Thyroid gland (tissue), 4 donors: ENCODE measurements at regions not wholly inside any gene's neighbourhood (a gene's known extent, or its start where the extent isn't known, plus 50 kb on each side); places are given as distances from the start of the nearest gene placed in this dataset.

Experiments
- POLR2A ChIP-seq, 2 donors: fragments of 450-650 bp; IDR thresholded peaks; one replicate each; pipeline ENCODE4 v1.6.1; 2017; ENCODE audit warnings: antibody characterized with exemption in 2 of 2, mild to moderate bottlenecking in 2 of 2, moderate library complexity in 1 of 2
- TF ChIP-seq, protein P1 (sequence below), 6 experiments: fragments of 200-600 bp in 3 of 6; fragments of 450-650 bp in 3 of 6; sonication (generic) in 3 of 6; IDR thresholded peaks; one replicate each; pipeline ENCODE4 v1.5.1; 2016 to 2019; ENCODE audit warnings: antibody characterized with exemption in 6 of 6, mild to moderate bottlenecking in 2 of 6, inconsistent platforms in 1 of 6, moderate library complexity in 1 of 6

DNA sequence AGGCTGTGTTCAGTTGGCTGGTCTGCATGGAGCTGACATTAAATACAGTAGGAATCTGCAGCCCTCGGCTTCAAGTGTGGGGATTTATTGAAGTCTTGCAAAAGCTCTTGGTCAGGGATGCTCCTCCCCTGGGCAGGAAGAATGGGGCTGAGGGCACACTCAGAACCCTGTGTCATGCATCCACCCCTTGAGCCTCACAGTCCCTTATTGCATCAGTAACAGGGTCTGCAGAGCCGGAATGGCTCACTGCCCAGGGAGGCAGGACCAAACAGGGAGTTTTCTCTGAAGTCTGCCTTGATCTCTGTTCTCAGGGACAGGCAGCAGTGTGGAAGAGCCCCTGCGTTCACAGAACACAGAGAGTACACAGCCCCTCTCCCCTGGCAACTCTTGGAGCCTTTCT is 216.8 kb downstream of the ENGASE start:
- TF ChIP-seq, protein P1, sequence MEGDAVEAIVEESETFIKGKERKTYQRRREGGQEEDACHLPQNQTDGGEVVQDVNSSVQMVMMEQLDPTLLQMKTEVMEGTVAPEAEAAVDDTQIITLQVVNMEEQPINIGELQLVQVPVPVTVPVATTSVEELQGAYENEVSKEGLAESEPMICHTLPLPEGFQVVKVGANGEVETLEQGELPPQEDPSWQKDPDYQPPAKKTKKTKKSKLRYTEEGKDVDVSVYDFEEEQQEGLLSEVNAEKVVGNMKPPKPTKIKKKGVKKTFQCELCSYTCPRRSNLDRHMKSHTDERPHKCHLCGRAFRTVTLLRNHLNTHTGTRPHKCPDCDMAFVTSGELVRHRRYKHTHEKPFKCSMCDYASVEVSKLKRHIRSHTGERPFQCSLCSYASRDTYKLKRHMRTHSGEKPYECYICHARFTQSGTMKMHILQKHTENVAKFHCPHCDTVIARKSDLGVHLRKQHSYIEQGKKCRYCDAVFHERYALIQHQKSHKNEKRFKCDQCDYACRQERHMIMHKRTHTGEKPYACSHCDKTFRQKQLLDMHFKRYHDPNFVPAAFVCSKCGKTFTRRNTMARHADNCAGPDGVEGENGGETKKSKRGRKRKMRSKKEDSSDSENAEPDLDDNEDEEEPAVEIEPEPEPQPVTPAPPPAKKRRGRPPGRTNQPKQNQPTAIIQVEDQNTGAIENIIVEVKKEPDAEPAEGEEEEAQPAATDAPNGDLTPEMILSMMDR (IDR thresholded peaks at IDR 0.05): no peak
- no peak for TF ChIP-seq POLR2A (IDR thresholded peaks at IDR 0.05)
